ENCODE measurements at regions not wholly inside any gene's neighbourhood (a gene's known extent, or its start where the extent isn't known, plus 50 kb on each side); places are given as distances from the start of the nearest gene placed in this dataset.

DNA sequence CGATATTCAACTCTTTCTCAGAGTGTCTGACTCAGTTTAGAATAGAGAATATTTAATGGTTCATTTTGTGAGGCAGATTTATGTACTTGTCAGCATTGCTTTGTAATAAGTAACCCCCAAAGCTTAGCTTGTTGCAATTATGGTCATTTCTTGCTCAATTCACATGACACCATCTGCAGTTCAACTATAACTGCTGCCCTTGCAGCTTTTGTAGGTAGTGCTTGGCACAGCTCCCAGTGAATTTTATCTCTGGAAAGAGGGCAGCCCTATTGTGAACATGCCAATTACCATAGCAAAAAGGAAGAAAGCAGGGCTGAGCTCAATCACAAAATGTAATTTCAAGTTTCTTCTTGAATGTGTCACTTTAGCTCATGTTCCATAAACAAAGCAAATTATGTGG lies 1587.7 kb upstream of the ACO1 start:
- no peak overlapping the region for H2AK5ac ChIP-seq (ENCODE audit: insufficient read length, low read length)
- H4K20me1 ChIP-seq (ENCODE audit: control insufficient read depth, insufficient read depth, insufficient read length) = no peaks in the 10 kb centered on the region
- H3K9ac ChIP-seq (ENCODE audit: extremely low read depth, insufficient read length, low read length) = no peak overlapping the region
- peaks cover 10 to 24% of the 10 kb centered on the region in 2 experiments for H3K4me1 Mint-ChIP-seq
- no peak overlapping the region for H2BK12ac ChIP-seq (ENCODE audit: insufficient read length, low read depth, low read length)
- H4K5ac ChIP-seq (ENCODE audit: insufficient read length, low read depth, low read length) = no peak overlapping the region
- H2BK15ac ChIP-seq (ENCODE audit: low read depth, low read length) = no peak overlapping the region
- H2BK5ac ChIP-seq (ENCODE audit: insufficient read length, low read length) = no peak overlapping the region
- H3K27me3 ChIP-seq (ENCODE audit: insufficient read depth, low read length) = no peaks in the 10 kb centered on the region
- H4K91ac ChIP-seq (ENCODE audit: insufficient read length, low read depth, low read length) = no peak overlapping the region
- H3K14ac ChIP-seq (ENCODE audit: insufficient read depth, low read length) = no peak overlapping the region
- no peak overlapping the region for H3K56ac ChIP-seq (ENCODE audit: insufficient read length, low read depth, low read length)
- no peak overlapping the region for H3K27ac ChIP-seq (ENCODE audit: insufficient read length, low read depth, low read length)
- H3K79me1 ChIP-seq (ENCODE audit: insufficient read depth, low read depth, low read length, poor library complexity, severe bottlenecking) = no peaks in the 10 kb centered on the region
- H3K9me3 Mint-ChIP-seq = peaks cover 0 to 2% of the 10 kb centered on the region in 2 experiments; a peak in 2 of 5 replicates
- no peak overlapping the region for H2BK20ac ChIP-seq (ENCODE audit: low read depth, low read length, poor library complexity, severe bottlenecking)
- peaks cover 0 to 6% (median 2%) of the 10 kb centered on the region in 3 experiments; a peak in 4 of 7 replicates for H3K36me3 Mint-ChIP-seq (ENCODE audit: insufficient read depth in 1 of 3, low read depth in 3 of 3)
- H3K27me3 Mint-ChIP-seq (ENCODE audit: low read depth) = no peaks in the 10 kb centered on the region
- no peak overlapping the region for H3K23ac ChIP-seq (ENCODE audit: insufficient read length, low read depth, low read length)
- H3K4me2 ChIP-seq (ENCODE audit: insufficient read depth, insufficient read length, low read length) = no peak overlapping the region
- H3K9me3 ChIP-seq (ENCODE audit: control insufficient read depth, low read depth, low read length) = no peaks in the 10 kb centered on the region
- no peak for DNase-seq
- no peaks in the 10 kb centered on the region for H3K23me2 ChIP-seq (ENCODE audit: insufficient read length, low read depth, low read length, poor library complexity, severe bottlenecking)
- H3K27ac Mint-ChIP-seq = no peak overlapping the region
- no peak overlapping the region for H3K4me3 Mint-ChIP-seq
- no peak overlapping the region for H2AFZ ChIP-seq (ENCODE audit: low read length)
- H3T11ph ChIP-seq (ENCODE audit: low read length) = no peak overlapping the region
- H3K4me1 ChIP-seq (ENCODE audit: insufficient read depth, low read length) = peaks cover 3% of the 10 kb centered on the region; the same call in 1 of the 2 replicates
- H3K18ac ChIP-seq (ENCODE audit: insufficient read length, low read depth, low read length) = no peak overlapping the region
- no peak overlapping the region for H4K8ac ChIP-seq (replicated peaks; ENCODE audit: insufficient read length, low read depth, low read length)
- H3K4ac ChIP-seq (ENCODE audit: low read depth, low read length) = no peak overlapping the region
- WGBS (ENCODE audit: extremely low coverage, insufficient read length, low lambda C conversion rate) = no CpG with 5 or more reads among the region's 1 CpG
- H2BK120ac ChIP-seq (ENCODE audit: low read depth, low read length, poor library complexity, severe bottlenecking) = no peak overlapping the region
- no peaks in the 10 kb centered on the region for H3K79me2 ChIP-seq (ENCODE audit: insufficient read depth, low read length)
- TF ChIP-seq, protein P1, sequence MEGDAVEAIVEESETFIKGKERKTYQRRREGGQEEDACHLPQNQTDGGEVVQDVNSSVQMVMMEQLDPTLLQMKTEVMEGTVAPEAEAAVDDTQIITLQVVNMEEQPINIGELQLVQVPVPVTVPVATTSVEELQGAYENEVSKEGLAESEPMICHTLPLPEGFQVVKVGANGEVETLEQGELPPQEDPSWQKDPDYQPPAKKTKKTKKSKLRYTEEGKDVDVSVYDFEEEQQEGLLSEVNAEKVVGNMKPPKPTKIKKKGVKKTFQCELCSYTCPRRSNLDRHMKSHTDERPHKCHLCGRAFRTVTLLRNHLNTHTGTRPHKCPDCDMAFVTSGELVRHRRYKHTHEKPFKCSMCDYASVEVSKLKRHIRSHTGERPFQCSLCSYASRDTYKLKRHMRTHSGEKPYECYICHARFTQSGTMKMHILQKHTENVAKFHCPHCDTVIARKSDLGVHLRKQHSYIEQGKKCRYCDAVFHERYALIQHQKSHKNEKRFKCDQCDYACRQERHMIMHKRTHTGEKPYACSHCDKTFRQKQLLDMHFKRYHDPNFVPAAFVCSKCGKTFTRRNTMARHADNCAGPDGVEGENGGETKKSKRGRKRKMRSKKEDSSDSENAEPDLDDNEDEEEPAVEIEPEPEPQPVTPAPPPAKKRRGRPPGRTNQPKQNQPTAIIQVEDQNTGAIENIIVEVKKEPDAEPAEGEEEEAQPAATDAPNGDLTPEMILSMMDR (conservative IDR thresholded peaks at IDR 0.05) = no peak

All from H9 (cell line).